Activated naive CD8-positive, alpha-beta T cell treated with anti-CD3 and anti-CD28 coated beads, Interleukin-2, amount 10 ng/mL, durations not matched to agents 7 days and 5 days (primary cell): ENCODE measurements at regions not wholly inside any gene's neighbourhood (a gene's known extent, or its start where the extent isn't known, plus 50 kb on each side); places are given as distances from the start of the nearest gene placed in this dataset.

Source experiments
- ATAC-seq: fragments of 150-1000 bp; cut with Tn5 transposase; one replicate; pipeline ENCODE4 v1.10.0; 2021; ENCODE audit warnings: low read depth, moderate library complexity
- POLR2A ChIA-PET: fragments of 350-600 bp; sonication (Branson Sonifier 250); formaldehyde crosslinking; loops from one replicate; lab custom pipeline; 2021; ENCODE audit warnings: antibody characterized with exemption; lab: Charles Lee
- DNase-seq: peaks from one replicate; pipeline ENCODE4 v3.0.0; 2021
- H3K27ac Mint-ChIP-seq: one replicate; pipeline ENCODE4 v1.8.0; 2022; ENCODE audit warnings: mild to moderate bottlenecking, mixed read lengths
- H3K27me3 Mint-ChIP-seq: one replicate; pipeline ENCODE4 v1.8.0; 2022; ENCODE audit warnings: mild to moderate bottlenecking, moderate library complexity, mixed read lengths
- H3K36me3 Mint-ChIP-seq: one replicate; pipeline ENCODE4 v1.8.0; 2021; ENCODE audit warnings: mild to moderate bottlenecking, mixed read lengths
- H3K4me1 Mint-ChIP-seq: one replicate; pipeline ENCODE4 v1.8.0; 2021; ENCODE audit warnings: mixed read lengths
- H3K4me3 Mint-ChIP-seq: one replicate; pipeline ENCODE4 v1.8.0; 2022; ENCODE audit warnings: mild to moderate bottlenecking, moderate library complexity, mixed read lengths
- H3K9me3 Mint-ChIP-seq: one replicate; pipeline ENCODE4 v1.8.0; 2021; ENCODE audit warnings: mixed read lengths

- H3K4me1 Mint-ChIP-seq = no peaks in the 10 kb centered on the region
- no peaks in the 10 kb centered on the region for H3K36me3 Mint-ChIP-seq
- H3K27me3 Mint-ChIP-seq = peaks cover 6% of the 10 kb centered on the region
- H3K27ac Mint-ChIP-seq = no peak overlapping the region
- POLR2A ChIA-PET = no interaction called here
- no peak for DNase-seq
- H3K9me3 Mint-ChIP-seq = no peaks in the 10 kb centered on the region
- H3K4me3 Mint-ChIP-seq = no peak overlapping the region
- no peak for ATAC-seq
Measured at GRCh38 chr1:22256213-22256512, 113.3 kb upstream of the WNT4 start.

GRCh38 chr1:22257290-22258275, 114.7 kb upstream of the WNT4 start:
- no peak for DNase-seq

GRCh38 chr1:22258698-22259097, 115.8 kb upstream of the WNT4 start:
- Mint-ChIP-seq H3K9me3 (no peaks in the 10 kb centered on the region), H3K4me1 (no peaks in the 10 kb centered on the region), H3K4me3 (no peak overlapping the region), H3K27me3 (no peaks in the 10 kb centered on the region), H3K27ac (no peak overlapping the region), H3K36me3 (no peaks in the 10 kb centered on the region)
- no peak for ATAC-seq
- no peak for DNase-seq
- POLR2A ChIA-PET = no interaction called here

More at GRCh38 chr1:22257290-22258275, 114.7 kb upstream of the WNT4 start:
- POLR2A ChIA-PET = no interaction called here
- no peaks in the 10 kb centered on the region for H3K4me1 Mint-ChIP-seq
- no peak overlapping the region for H3K27ac Mint-ChIP-seq
- no peak overlapping the region for H3K4me3 Mint-ChIP-seq
- H3K36me3 Mint-ChIP-seq = no peaks in the 10 kb centered on the region
- H3K9me3 Mint-ChIP-seq = no peaks in the 10 kb centered on the region
- no peaks in the 10 kb centered on the region for H3K27me3 Mint-ChIP-seq
- ATAC-seq = no peak

GRCh38 chr1:22259551-22260282, 116.8 kb upstream of the WNT4 start:
- H3K36me3 Mint-ChIP-seq = no peaks in the 10 kb centered on the region
- DNase-seq (no peak), ATAC-seq (no peak)
- H3K27ac Mint-ChIP-seq = no peak overlapping the region
- H3K27me3 Mint-ChIP-seq = no peaks in the 10 kb centered on the region
- no peak overlapping the region for H3K4me3 Mint-ChIP-seq
- no peaks in the 10 kb centered on the region for H3K4me1 Mint-ChIP-seq
- POLR2A ChIA-PET = no interaction called here
- no peaks in the 10 kb centered on the region for H3K9me3 Mint-ChIP-seq

GRCh38 chr1:22260860-22261432, 118.0 kb upstream of the WNT4 start:
- Mint-ChIP-seq H3K27me3 (no peaks in the 10 kb centered on the region), H3K9me3 (no peaks in the 10 kb centered on the region), H3K36me3 (no peaks in the 10 kb centered on the region), H3K4me3 (no peak overlapping the region), H3K4me1 (no peaks in the 10 kb centered on the region), H3K27ac (no peak overlapping the region)
- POLR2A ChIA-PET = no interaction called here
- DNase-seq (no peak), ATAC-seq (no peak)

GRCh38 chr1:22261580-22261979, 118.7 kb upstream of the WNT4 start:
- DNase-seq (no peak), ATAC-seq (no peak)
- Mint-ChIP-seq H3K27me3 (no peaks in the 10 kb centered on the region), H3K4me1 (no peaks in the 10 kb centered on the region), H3K36me3 (no peaks in the 10 kb centered on the region), H3K4me3 (no peak overlapping the region), H3K9me3 (no peaks in the 10 kb centered on the region), H3K27ac (no peak overlapping the region)
- POLR2A ChIA-PET = no interaction called here

- no peak overlapping the region for H3K4me3 Mint-ChIP-seq
- H3K9me3 Mint-ChIP-seq = no peaks in the 10 kb centered on the region
- POLR2A ChIA-PET = no interaction called here
- ATAC-seq (no peak), DNase-seq (no peak)
- H3K36me3 Mint-ChIP-seq = no peaks in the 10 kb centered on the region
- no peaks in the 10 kb centered on the region for H3K27me3 Mint-ChIP-seq
- H3K4me1 Mint-ChIP-seq = no peaks in the 10 kb centered on the region
- H3K27ac Mint-ChIP-seq = no peak overlapping the region
Measured at GRCh38 chr1:22262583-22262982, 119.7 kb upstream of the WNT4 start.

GRCh38 chr1:22263359-22263758, 120.5 kb upstream of the WNT4 start:
- Mint-ChIP-seq H3K27me3 (no peaks in the 10 kb centered on the region), H3K27ac (no peak overlapping the region), H3K4me3 (no peak overlapping the region), H3K36me3 (no peaks in the 10 kb centered on the region), H3K4me1 (no peaks in the 10 kb centered on the region), H3K9me3 (no peaks in the 10 kb centered on the region)
- ATAC-seq = no peak
- POLR2A ChIA-PET = no interaction called here
- DNase-seq = no peak

GRCh38 chr1:22264464-22265341, 121.8 kb upstream of the WNT4 start:
- Mint-ChIP-seq H3K4me3 (no peak overlapping the region), H3K4me1 (no peaks in the 10 kb centered on the region), H3K9me3 (no peaks in the 10 kb centered on the region), H3K27ac (no peak overlapping the region), H3K36me3 (no peaks in the 10 kb centered on the region), H3K27me3 (no peaks in the 10 kb centered on the region)
- POLR2A ChIA-PET = no interaction called here
- no peak for DNase-seq
- no peak for ATAC-seq

GRCh38 chr1:22266141-22266540, 123.2 kb upstream of the WNT4 start:
- Mint-ChIP-seq H3K27me3 (peaks cover 4% of the 10 kb centered on the region), H3K9me3 (no peaks in the 10 kb centered on the region), H3K4me1 (no peaks in the 10 kb centered on the region), H3K4me3 (no peak overlapping the region), H3K27ac (no peak overlapping the region), H3K36me3 (no peaks in the 10 kb centered on the region)
- no peak for ATAC-seq
- DNase-seq = no peak
- POLR2A ChIA-PET = no interaction called here

- POLR2A ChIA-PET = no interaction called here
- Mint-ChIP-seq H3K9me3 (no peaks in the 10 kb centered on the region), H3K4me3 (no peak overlapping the region), H3K4me1 (no peaks in the 10 kb centered on the region), H3K36me3 (no peaks in the 10 kb centered on the region), H3K27ac (no peak overlapping the region), H3K27me3 (peaks cover 10% of the 10 kb centered on the region)
- ATAC-seq (no peak), DNase-seq (no peak)
Measured at GRCh38 chr1:22267413-22268175, 124.7 kb upstream of the WNT4 start.

- Mint-ChIP-seq H3K4me1 (no peaks in the 10 kb centered on the region), H3K27me3 (peaks cover 10% of the 10 kb centered on the region), H3K4me3 (no peak overlapping the region), H3K9me3 (no peaks in the 10 kb centered on the region), H3K27ac (no peak overlapping the region), H3K36me3 (no peaks in the 10 kb centered on the region)
- ATAC-seq = no peak
- no peak for DNase-seq
- POLR2A ChIA-PET = no interaction called here
Measured at GRCh38 chr1:22268327-22268726, 125.4 kb upstream of the WNT4 start.
